IMR-90 (cell line): ENCODE measurements at regions not wholly inside any gene's neighbourhood (a gene's known extent, or its start where the extent isn't known, plus 50 kb on each side); places are given as distances from the start of the nearest gene placed in this dataset.

Experiments
- ATAC-seq: fragments of 200-7000 bp; cut with Tn5 transposase; 2 replicates; pipeline ENCODE4 v1.9.1; 2020; ENCODE audit warnings: low read depth, mild to moderate bottlenecking, moderate library complexity
- BruUV-seq: library from RNA; stranded (reverse); fragments of 400-500 nt; replicated peaks from 2 replicates; lab custom pipeline; 2021; lab: Mats Ljungman, UMichigan
- CTCF ChIA-PET: fragments of 300-600 bp; formaldehyde crosslinking; extraction: SDS; loops from one replicate; lab custom pipeline; 2021; ENCODE audit warnings: antibody characterized with exemption; lab: Yijun Ruan, JAX
- POLR2A ChIA-PET: fragments of 300-600 bp; sonication (Branson Sonifier 250); formaldehyde crosslinking; loops from one replicate; lab custom pipeline; 2022; ENCODE audit warnings: antibody characterized with exemption; ENCODE audit not compliant: unreplicated experiment; lab: Charles Lee
- DNase-seq: peaks from one replicate; pipeline ENCODE4 v3.0.0; 2013
- H2AFZ ChIP-seq: replicated peaks from 2 replicates; pipeline ENCODE3; 2013; ENCODE audit warnings: low read length, mild to moderate bottlenecking; ENCODE audit not compliant: poor library complexity
- H2AK5ac ChIP-seq: 2 replicates; pipeline ENCODE4 v1.6.1; 2013; ENCODE audit warnings: low read depth, low read length, inconsistent platforms
- H2AK9ac ChIP-seq: replicated peaks from 2 replicates; pipeline ENCODE3; 2013; ENCODE audit warnings: mild to moderate bottlenecking, low read depth, low read length, moderate library complexity; ENCODE audit not compliant: poor library complexity
- H2BK120ac ChIP-seq: 2 replicates; pipeline ENCODE4 v1.6.1; 2013; ENCODE audit warnings: low read depth, low read length, inconsistent platforms
- H2BK15ac ChIP-seq: 3 replicates; pipeline ENCODE4 v1.6.1; 2013; ENCODE audit warnings: low read depth, low read length, inconsistent platforms
- H2BK20ac ChIP-seq: 2 replicates; pipeline ENCODE4 v1.6.1; 2013; ENCODE audit warnings: low read depth, mild to moderate bottlenecking, inconsistent platforms, low read length, moderate library complexity
- H2BK5ac ChIP-seq: 2 replicates; pipeline ENCODE4 v1.6.1; 2013; ENCODE audit warnings: mild to moderate bottlenecking, low read depth, low read length, inconsistent platforms; ENCODE audit not compliant: poor library complexity, severe bottlenecking
- H3K14ac ChIP-seq: replicated peaks from 2 replicates; pipeline ENCODE4 v1.6.1; 2013; ENCODE audit warnings: low read depth, low read length, inconsistent platforms
- H3K18ac ChIP-seq: 2 replicates; pipeline ENCODE4 v1.6.1; 2013; ENCODE audit warnings: low read depth, low read length, control low read depth
- H3K23ac ChIP-seq: 2 replicates; pipeline ENCODE4 v1.6.1; 2013; ENCODE audit warnings: low read depth, low read length, inconsistent platforms
- H3K27ac ChIP-seq: 2 replicates; pipeline ENCODE4 v1.5.1; 2013; ENCODE audit warnings: mild to moderate bottlenecking, control low read depth, low read length; ENCODE audit not compliant: insufficient read depth
- H3K27me3 ChIP-seq: 2 replicates; pipeline ENCODE4 v1.6.1; 2013; ENCODE audit warnings: low read length; ENCODE audit not compliant: control insufficient read depth, insufficient read depth
- H3K36me3 ChIP-seq: 2 replicates; pipeline ENCODE4 v1.6.1; 2013; ENCODE audit warnings: low read length, mixed read lengths; ENCODE audit not compliant: control insufficient read depth, insufficient read depth
- H3K4ac ChIP-seq: 2 replicates; pipeline ENCODE4 v1.6.1; 2013; ENCODE audit warnings: low read depth, low read length, inconsistent platforms
- H3K4me1 ChIP-seq: 2 replicates; pipeline ENCODE4 v1.6.1; 2013; ENCODE audit warnings: low read length, mixed read lengths; ENCODE audit not compliant: control insufficient read depth, insufficient read depth
- H3K4me2 ChIP-seq: 2 replicates; pipeline ENCODE4 v1.6.1; 2013; ENCODE audit warnings: low read depth, mild to moderate bottlenecking, control low read depth, low read length, moderate library complexity
- H3K4me3 ChIP-seq: 2 replicates; pipeline ENCODE4 v1.5.1; 2013; ENCODE audit warnings: low read depth, mild to moderate bottlenecking, control low read depth, low read length, moderate library complexity; ENCODE audit not compliant: insufficient read depth
- H3K56ac ChIP-seq: 2 replicates; pipeline ENCODE4 v1.6.1; 2013; ENCODE audit warnings: low read length, inconsistent platforms; ENCODE audit not compliant: insufficient read depth; ENCODE audit errors: extremely low read depth
- H3K79me1 ChIP-seq, 2 experiments: 2 replicates each; pipeline ENCODE4 v1.6.1; 2013; ENCODE audit warnings: low read length in 2 of 2, inconsistent platforms in 1 of 2, low read depth in 1 of 2
- H3K9ac ChIP-seq: 2 replicates; pipeline ENCODE4 v1.6.1; 2013; ENCODE audit warnings: low read depth, low read length, control low read depth
- H3K9me1 ChIP-seq: 2 replicates; pipeline ENCODE4 v1.6.1; 2013; ENCODE audit warnings: low read length, inconsistent platforms; ENCODE audit not compliant: insufficient read depth
- H3K9me3 ChIP-seq: 2 replicates; pipeline ENCODE4 v1.6.1; 2013; ENCODE audit warnings: low read length; ENCODE audit not compliant: control insufficient read depth, insufficient read depth
- H4K20me1 ChIP-seq: 2 replicates; pipeline ENCODE4 v1.6.1; 2013; ENCODE audit warnings: low read length, inconsistent platforms; ENCODE audit not compliant: insufficient read depth
- H4K5ac ChIP-seq: 2 replicates; pipeline ENCODE4 v1.6.1; 2013; ENCODE audit warnings: mild to moderate bottlenecking, low read depth, low read length, control low read depth
- H4K8ac ChIP-seq, 2 experiments: 2 replicates each; pipeline ENCODE4 v1.6.1; 2013; ENCODE audit warnings: low read depth in 2 of 2, low read length in 2 of 2, control low read depth in 1 of 2, inconsistent platforms in 1 of 2
- H4K91ac ChIP-seq: 2 replicates; pipeline ENCODE4 v1.6.1; 2013; ENCODE audit warnings: low read depth, low read length, inconsistent platforms; ENCODE audit not compliant: insufficient read depth
- BHLHE40 ChIP-seq: fragments of 150-350 bp; IDR thresholded peaks from 2 replicates; pipeline ENCODE4 v1.6.1; 2016; ENCODE audit warnings: mild to moderate bottlenecking, low read depth, low read length
- CEBPB ChIP-seq: IDR thresholded peaks from 2 replicates; pipeline ENCODE4 v1.6.1; 2012; ENCODE audit warnings: low read depth, low read length, improper control_type of control experiment
- CHD1 ChIP-seq: IDR thresholded peaks from 2 replicates; pipeline ENCODE4 v1.6.1; 2012; ENCODE audit warnings: low read depth, low read length, improper control_type of control experiment
- CTCF ChIP-seq: conservative IDR thresholded peaks from 2 replicates; pipeline ENCODE4 v1.5.1; 2012; ENCODE audit warnings: mild to moderate bottlenecking, low read depth, low read length, improper control_type of control experiment
- ELK1 ChIP-seq: fragments of 150-350 bp; IDR thresholded peaks from 2 replicates; pipeline ENCODE4 v1.6.1; 2016; ENCODE audit warnings: low read depth, mild to moderate bottlenecking, low read length, moderate library complexity, borderline replicate concordance
- FOS ChIP-seq: fragments of 150-350 bp; IDR thresholded peaks from 2 replicates; pipeline ENCODE4 v1.6.1; 2016; ENCODE audit warnings: low read depth, low read length
- MAFK ChIP-seq: IDR thresholded peaks from 2 replicates; pipeline ENCODE4 v1.6.1; 2012; ENCODE audit warnings: low read depth, low read length, improper control_type of control experiment
- MAZ ChIP-seq: IDR thresholded peaks from 2 replicates; pipeline ENCODE4 v1.6.1; 2012; ENCODE audit warnings: low read depth, mild to moderate bottlenecking, low read length, improper control_type of control experiment, moderate library complexity, borderline replicate concordance
- MXI1 ChIP-seq: IDR thresholded peaks from 2 replicates; pipeline ENCODE4 v1.6.1; 2012; ENCODE audit warnings: low read depth, mild to moderate bottlenecking, low read length, moderate library complexity, borderline replicate concordance
- NFE2L2 ChIP-seq: fragments of 150-350 bp; IDR thresholded peaks from 2 replicates; pipeline ENCODE4 v1.6.1; 2016; ENCODE audit warnings: low read depth, mild to moderate bottlenecking, low read length
- POLR2A ChIP-seq: IDR thresholded peaks from 2 replicates; pipeline ENCODE4 v1.6.1; 2012; ENCODE audit warnings: mild to moderate bottlenecking, low read depth, low read length
- RAD21 ChIP-seq: IDR thresholded peaks from 2 replicates; pipeline ENCODE4 v1.6.1; 2012; ENCODE audit warnings: low read length, improper control_type of control experiment
- RCOR1 ChIP-seq: IDR thresholded peaks from 2 replicates; pipeline ENCODE4 v1.6.1; 2012; ENCODE audit warnings: mild to moderate bottlenecking, low read length, improper control_type of control experiment; ENCODE audit not compliant: insufficient replicate concordance
- RFX5 ChIP-seq: IDR thresholded peaks from 2 replicates; pipeline ENCODE4 v1.8.0; 2012; ENCODE audit warnings: low read depth, mild to moderate bottlenecking, low read length, moderate library complexity
- SMC3 ChIP-seq: fragments of 150-350 bp; IDR thresholded peaks from 2 replicates; pipeline ENCODE4 v1.6.1; 2016; ENCODE audit warnings: low read depth, mild to moderate bottlenecking, antibody characterized with exemption, low read length, moderate library complexity
- USF2 ChIP-seq: fragments of 150-350 bp; IDR thresholded peaks from 2 replicates; pipeline ENCODE4 v1.6.1; 2017; ENCODE audit warnings: mild to moderate bottlenecking, antibody characterized with exemption, low read length, low read depth
- dilution Hi-C: fragments of 300-500 bp; cut with HindIII; formaldehyde crosslinking; loops from one replicate; pipeline ENCODE4 v1.14.3; 2018; ENCODE audit warnings: low sequenced_read_pairs; ENCODE audit not compliant: unreplicated experiment
- in situ Hi-C: fragments of 300-500 bp; cut with MboI; formaldehyde crosslinking; loops from 3 replicates; pipeline ENCODE4 v1.14.3; 2019; ENCODE audit warnings: low sequenced_read_pairs, inconsistent platforms, mixed read lengths
- intact Hi-C: fragments of 100-400 bp; cut with micrococcal nuclease; formaldehyde crosslinking; loops from 2 replicates; pipeline ENCODE4 v1.10.0; 2022

- Histone ChIP-seq H3K9me1 (no peaks in the 10 kb centered on the region), H3K4ac (no peak overlapping the region), H4K91ac (no peak overlapping the region), H2BK15ac (no peak overlapping the region), H2AK9ac (no peak overlapping the region), H3K9me3 (no peaks in the 10 kb centered on the region), H4K8ac (no peak overlapping the region), H3K27me3 (peaks cover 6% of the 10 kb centered on the region; the same call in 1 of the 2 replicates), H2BK20ac (no peak overlapping the region), H3K79me1 (no peaks in the 10 kb centered on the region), H3K4me1 (peaks cover 3% of the 10 kb centered on the region; the same call in 1 of the 2 replicates), H2AK5ac (no peak overlapping the region), H3K27ac (no peak overlapping the region), H3K36me3 (no peaks in the 10 kb centered on the region), H2BK120ac (no peak overlapping the region), H4K20me1 (no peaks in the 10 kb centered on the region), H3K56ac (no peak overlapping the region), H3K23ac (no peak overlapping the region), H2AFZ (no peak overlapping the region), H3K18ac (no peak overlapping the region), H3K14ac (no peak overlapping the region), H4K5ac (no peak overlapping the region; the same call in 1 of the 2 replicates), H3K4me3 (no peak overlapping the region), H3K9ac (no peak overlapping the region), H2BK5ac (no peak overlapping the region), H3K4me2 (no peak overlapping the region)
- ATAC-seq, result peak; percentile 42; the same call in 1 of the 2 replicates
- TF ChIP-seq BHLHE40 (no peak), FOS (no peak), RAD21 (no peak), CTCF (no peak), MAZ (no peak), USF2 (no peak), ELK1 (no peak), NFE2L2 (no peak), MAFK (no peak), RCOR1 (no peak), RFX5 (no peak), MXI1 (no peak), CEBPB (no peak), CHD1 (no peak), SMC3 (no peak), POLR2A (no peak)
- ChIA-PET POLR2A (no interaction called here), CTCF (no interaction called here)
- intact Hi-C loops, result no loop called here
- dilution Hi-C loops, result no loop called here
- no TSS peak for BruUV-seq
- no peak for DNase-seq
- in situ Hi-C loops, result no loop called here
These were observed 147.5 kb upstream of the CASK start for GRCh38 chrX:42070866-42071265.
